HG03457 (cell line): ENCODE measurements at regions not wholly inside any gene's neighbourhood (a gene's known extent, or its start where the extent isn't known, plus 50 kb on each side); places are given as distances from the start of the nearest gene placed in this dataset.
"Not testable (repeated sequence)": the region's sequence is repeated elsewhere in the genome, so short reads cannot be mapped to it uniquely, and the experiment has no call there.

Source experiments
- ATAC-seq: cut with Tn5 transposase; IDR thresholded peaks from one replicate; pipeline ENCODE4 v1.9.1; 2021; ENCODE audit warnings: moderate number of reproducible peaks; ENCODE audit not compliant: unreplicated experiment

- no peak for ATAC-seq
Measured at GRCh38 chr10:129210876-129211275, 256.2 kb upstream of the MGMT start.

GRCh38 chr10:129213256-129213655 lies 253.8 kb upstream of the MGMT start:
- ATAC-seq, result no peak

GRCh38 chr10:129213996-129214395 lies 253.0 kb upstream of the MGMT start:
- not testable (repeated sequence) for ATAC-seq

- ATAC-seq, result no peak
Measured at GRCh38 chr10:129219364-129219763, 247.7 kb upstream of the MGMT start.

DNA sequence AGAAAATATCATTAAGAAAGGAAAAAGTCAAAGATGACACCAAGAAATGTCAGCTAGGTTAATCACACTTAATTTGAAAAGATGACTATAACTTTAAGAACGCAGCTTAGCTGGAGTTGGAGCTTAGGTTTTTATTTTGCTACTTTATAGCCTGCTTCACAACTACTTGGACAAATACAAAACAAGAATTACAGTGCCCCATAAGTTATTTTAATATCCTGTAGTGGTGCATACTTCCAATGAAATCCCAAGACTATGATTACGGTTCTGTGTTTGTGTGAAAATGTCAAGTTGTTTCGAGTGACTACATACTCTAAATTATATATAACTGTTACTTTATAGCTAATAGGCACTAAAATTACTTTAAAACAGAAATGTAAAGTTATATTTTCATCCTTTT lies 244.6 kb upstream of the MGMT start:
- no peak for ATAC-seq

DNA sequence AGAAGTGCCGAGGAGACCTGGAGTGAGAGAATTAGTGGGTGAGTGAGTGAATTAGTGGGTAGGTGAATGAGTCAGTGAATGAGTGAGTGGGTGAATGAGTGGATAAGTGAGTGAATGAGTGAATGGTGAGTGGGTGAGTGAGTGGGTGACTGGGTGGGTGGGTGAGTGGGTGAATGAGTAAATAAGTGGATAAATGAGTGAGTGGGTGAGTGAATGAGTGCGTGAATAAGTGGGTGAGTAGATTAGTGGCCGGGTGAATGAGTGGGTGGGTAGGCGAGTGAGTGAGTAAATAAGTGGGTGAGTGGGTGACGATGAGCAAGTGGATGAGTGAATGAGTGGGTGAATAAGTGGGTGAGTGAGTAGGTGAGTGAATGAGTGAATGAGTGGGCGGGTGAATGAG lies 243.7 kb upstream of the MGMT start:
- no peak for ATAC-seq

GRCh38 chr10:129224065-129224464 lies 243.0 kb upstream of the MGMT start:
- ATAC-seq, result no peak

- no peak for ATAC-seq
Measured at GRCh38 chr10:129231821-129232220, 235.2 kb upstream of the MGMT start.

DNA sequence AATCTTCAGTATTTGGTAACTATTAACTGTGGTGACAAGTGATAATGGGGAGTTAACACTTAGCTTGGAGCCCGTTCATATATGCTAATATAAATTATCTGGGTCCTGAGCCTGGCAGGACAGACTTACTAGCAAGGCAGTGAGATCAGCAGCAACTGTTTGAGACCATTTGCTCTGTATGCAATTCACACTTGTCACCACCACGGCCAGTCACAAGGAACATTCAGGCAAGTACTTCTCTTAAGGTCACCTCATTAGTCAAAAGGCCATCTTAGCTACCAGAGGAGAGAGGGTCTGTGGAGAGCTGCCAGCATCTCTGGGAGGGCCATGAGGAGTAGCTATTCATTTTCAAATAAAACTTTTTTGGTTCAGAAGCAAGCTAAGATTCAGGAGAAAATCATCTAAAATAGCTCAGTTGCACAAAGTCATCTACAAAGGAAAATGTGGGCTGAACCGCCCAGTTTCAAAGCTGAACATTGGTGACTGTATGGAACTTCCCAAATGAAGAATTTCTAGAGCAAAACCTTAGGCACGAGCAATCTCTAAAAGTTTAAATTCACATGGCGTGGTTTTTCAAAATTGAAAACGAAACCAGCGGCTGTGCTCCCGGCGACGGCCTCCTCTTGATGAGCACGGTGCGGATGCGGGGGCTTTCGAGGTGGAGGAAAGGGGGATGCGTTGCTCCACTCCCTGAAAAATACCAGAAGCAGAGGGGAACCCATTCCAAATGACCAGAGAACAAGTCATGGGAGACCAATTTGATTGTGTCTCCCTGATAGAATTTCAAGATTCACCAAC lies 233.5 kb upstream of the MGMT start:
- ATAC-seq, result no peak

GRCh38 chr10:129236274-129236691 lies 230.8 kb upstream of the MGMT start:
- no peak for ATAC-seq

- no peak for ATAC-seq
Measured at GRCh38 chr10:129241461-129241860, 225.6 kb upstream of the MGMT start.

DNA sequence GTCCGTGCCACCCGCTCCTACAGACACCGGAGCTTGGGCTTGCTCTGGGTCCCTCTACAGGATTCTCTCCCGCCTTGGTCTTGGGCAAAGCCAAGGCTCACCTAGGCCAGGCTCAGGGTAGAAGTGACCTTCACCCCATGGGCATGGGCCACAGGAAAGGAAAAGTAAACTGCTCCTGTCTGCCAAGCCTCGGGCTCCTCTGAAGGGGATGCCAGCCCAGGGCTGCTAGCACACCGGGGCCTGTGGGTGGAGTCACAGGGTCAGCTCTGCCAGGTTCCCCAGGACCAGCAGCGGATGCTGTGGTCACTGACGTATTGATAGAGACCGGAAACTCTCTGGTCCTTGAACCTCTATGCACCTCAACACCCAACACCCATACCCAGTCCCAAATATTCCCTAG lies 222.7 kb upstream of the MGMT start:
- ATAC-seq, result no peak

DNA sequence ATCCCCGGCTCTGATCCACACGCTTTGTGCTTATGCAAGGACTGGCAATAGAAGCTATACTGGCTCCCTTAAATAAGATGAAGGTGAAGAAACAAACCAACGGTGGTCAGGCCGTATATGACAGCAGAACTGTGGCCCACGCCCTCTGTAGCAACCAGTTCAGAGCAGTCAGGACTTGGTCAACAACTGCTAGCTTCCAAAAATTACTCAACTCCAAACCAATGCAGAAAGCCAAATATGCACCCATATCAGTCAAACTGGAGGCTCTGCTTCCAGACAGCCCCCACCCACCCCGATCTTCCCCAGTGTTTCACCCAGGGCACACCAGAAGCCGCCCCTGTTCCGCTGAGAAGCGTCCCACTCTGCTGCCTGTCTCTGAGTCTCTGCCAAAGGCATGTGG lies 222.3 kb upstream of the MGMT start:
- ATAC-seq, result no peak

GRCh38 chr10:129253161-129253864 lies 213.7 kb upstream of the MGMT start:
- ATAC-seq, result no peak

DNA sequence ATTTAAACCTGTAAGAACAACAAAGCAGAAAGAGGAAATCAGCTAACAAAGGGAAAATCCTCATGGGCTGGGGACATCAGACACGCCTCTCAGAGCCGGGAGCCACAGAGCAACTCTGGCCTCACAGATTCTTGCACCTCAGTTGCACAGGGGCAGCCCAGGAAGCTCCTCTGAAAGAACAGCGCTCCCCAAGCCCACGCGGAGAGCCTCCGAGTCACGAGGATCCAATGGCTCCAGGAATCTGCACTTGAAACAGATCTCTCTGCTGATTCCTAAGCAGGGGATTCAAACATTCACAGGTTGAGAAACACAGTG lies 213.2 kb upstream of the MGMT start:
- no peak for ATAC-seq

- no peak for ATAC-seq
Measured at GRCh38 chr10:129258283-129258923, 208.6 kb upstream of the MGMT start.

DNA sequence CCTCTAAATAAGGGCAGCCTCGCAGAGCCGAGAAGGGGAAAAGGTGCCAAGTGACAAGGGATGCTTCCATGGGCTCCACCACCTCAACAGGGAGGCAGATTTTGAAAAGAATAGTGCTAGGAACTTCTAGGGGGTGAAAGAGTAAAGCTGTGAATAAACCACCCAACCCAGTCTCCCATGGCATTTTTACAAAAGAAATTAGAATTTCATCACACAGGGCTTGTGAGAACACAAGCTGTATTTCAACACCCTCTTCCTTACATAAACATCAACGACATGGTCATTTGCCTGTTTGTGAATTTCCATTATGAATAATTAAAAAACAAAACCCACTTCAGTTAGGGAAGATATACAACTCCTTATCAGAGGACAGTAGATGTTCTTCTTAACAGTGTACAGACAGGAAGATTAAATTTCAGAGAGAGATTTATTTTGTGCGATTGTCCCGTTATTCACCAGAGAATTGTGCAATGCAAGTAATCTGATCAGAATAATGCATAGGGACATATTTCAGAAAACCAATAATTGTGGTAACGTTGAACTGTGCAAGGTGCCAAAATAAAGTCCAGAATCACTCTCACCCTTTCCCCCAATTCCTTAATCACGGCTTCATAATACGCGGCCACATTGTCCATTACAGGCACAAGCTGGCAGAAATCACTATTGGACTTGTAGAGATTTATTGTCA lies 207.8 kb upstream of the MGMT start:
- no peak for ATAC-seq

DNA sequence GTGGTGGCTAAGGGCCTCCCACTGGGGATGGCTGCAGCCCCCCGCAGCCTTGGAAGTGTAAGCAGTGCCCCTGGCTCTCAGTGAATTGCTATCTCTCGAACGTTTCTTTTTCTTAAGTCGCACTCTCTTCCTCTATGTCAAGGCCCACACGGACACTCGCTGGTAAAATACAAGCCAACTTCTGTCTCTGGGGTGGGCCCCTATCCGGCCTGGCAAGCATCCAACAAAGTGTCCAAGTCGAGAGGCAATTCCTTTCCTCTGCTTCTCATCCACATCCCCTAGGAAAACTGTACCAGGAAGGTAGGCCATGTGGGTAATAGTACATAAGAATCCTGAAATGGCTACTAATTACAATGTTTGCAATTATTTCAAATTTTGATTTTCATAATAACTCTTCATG lies 194.9 kb upstream of the MGMT start:
- ATAC-seq, result no peak

GRCh38 chr10:129272866-129273650 lies 194.0 kb upstream of the MGMT start:
- ATAC-seq, result no peak

GRCh38 chr10:129273860-129274259 lies 193.2 kb upstream of the MGMT start:
- no peak for ATAC-seq
